HepG2 (cell line): ENCODE measurements at regions not wholly inside any gene's neighbourhood (a gene's known extent, or its start where the extent isn't known, plus 50 kb on each side); places are given as distances from the start of the nearest gene placed in this dataset.

ENCODE experiments used
- HNF4G ChIP-seq, 2 experiments: sonication (generic) in 1 of 2; formaldehyde crosslinking in 1 of 2; IDR thresholded peaks; 2 replicates each; pipeline versions ENCODE4 v1.4.0 to v1.6.1; 2011 to 2020; ENCODE audit warnings: borderline replicate concordance in 2 of 2, low read depth in 2 of 2, mild to moderate bottlenecking in 2 of 2, low read length in 1 of 2, missing genetic modification reagents in 1 of 2, moderate library complexity in 1 of 2
- KDM5B ChIP-seq: sonication (generic); formaldehyde crosslinking; IDR thresholded peaks from 2 replicates; pipeline ENCODE4 v1.4.0; 2020; ENCODE audit warnings: missing genetic modification reagents, mild to moderate bottlenecking, borderline replicate concordance
- MBD4 ChIP-seq: IDR thresholded peaks from 2 replicates; pipeline ENCODE4 v1.6.1; 2012; ENCODE audit warnings: low read length, inconsistent platforms, borderline replicate concordance
- MZF1 ChIP-seq: sonication (generic); formaldehyde crosslinking; IDR thresholded peaks from 2 replicates; pipeline ENCODE4 v1.8.1; 2023; ENCODE audit warnings: mild to moderate bottlenecking, missing genetic modification reagents, borderline replicate concordance
- NCOA5 ChIP-seq: sonication (generic); formaldehyde crosslinking; IDR thresholded peaks from 2 replicates; pipeline ENCODE4 v1.4.0; 2020; ENCODE audit warnings: missing genetic modification reagents
- ONECUT2 ChIP-seq: sonication (generic); formaldehyde crosslinking; IDR thresholded peaks from 2 replicates; pipeline ENCODE4 v1.4.0; 2020; ENCODE audit warnings: missing genetic modification reagents
- PTBP1 ChIP-seq: fragments of 200-400 bp; formaldehyde crosslinking; IDR thresholded peaks from 2 replicates; pipeline ENCODE4 v1.6.1; 2018; ENCODE audit warnings: low read length, low read depth; ENCODE audit not compliant: poor library complexity, severe bottlenecking
- RFX5 ChIP-seq: IDR thresholded peaks from 2 replicates; pipeline ENCODE4 v1.6.1; 2011; ENCODE audit warnings: low read depth, low read length, improper control_type of control experiment
- SPEN ChIP-seq: sonication (generic); formaldehyde crosslinking; IDR thresholded peaks from 2 replicates; pipeline ENCODE4 v1.5.1; 2020; ENCODE audit warnings: low read depth, mild to moderate bottlenecking, missing genetic modification reagents
- SYNCRIP ChIP-seq: fragments of 200-400 bp; formaldehyde crosslinking; IDR thresholded peaks from 2 replicates; pipeline ENCODE4 v1.6.1; 2018; ENCODE audit warnings: mild to moderate bottlenecking, low read depth, low read length; ENCODE audit not compliant: insufficient read depth
- TOE1 ChIP-seq: sonication (generic); formaldehyde crosslinking; IDR thresholded peaks from 2 replicates; pipeline ENCODE4 v1.4.0; 2020; ENCODE audit warnings: mild to moderate bottlenecking, missing genetic modification reagents
- ZBTB21 ChIP-seq: sonication (generic); formaldehyde crosslinking; IDR thresholded peaks from 2 replicates; pipeline ENCODE4 v1.4.0; 2020; ENCODE audit warnings: missing genetic modification reagents
- ZNF619 ChIP-seq: sonication (generic); formaldehyde crosslinking; IDR thresholded peaks from 2 replicates; pipeline ENCODE4 v1.4.0; 2020; ENCODE audit warnings: mild to moderate bottlenecking, missing genetic modification reagents
- ZNF772 ChIP-seq: sonication (generic); formaldehyde crosslinking; IDR thresholded peaks from 2 replicates; pipeline ENCODE4 v1.5.0; 2020; ENCODE audit warnings: mild to moderate bottlenecking, missing genetic modification reagents
- TF ChIP-seq, protein P1 (sequence below): sonication (generic); formaldehyde crosslinking; IDR thresholded peaks from one replicate; pipeline ENCODE4 v1.5.1; 2020; ENCODE audit warnings: mild to moderate bottlenecking, missing genetic modification reagents; ENCODE audit errors: not compliant biosample characterization
- TF ChIP-seq, protein P2 (sequence below): sonication (generic); formaldehyde crosslinking; IDR thresholded peaks from 2 replicates; pipeline ENCODE4 v1.4.0; 2020; ENCODE audit warnings: mild to moderate bottlenecking, missing genetic modification reagents
- TF ChIP-seq, protein P3 (sequence below): sonication (generic); formaldehyde crosslinking; IDR thresholded peaks from 2 replicates; pipeline ENCODE4 v1.5.0; 2020; ENCODE audit warnings: missing genetic modification reagents

DNA sequence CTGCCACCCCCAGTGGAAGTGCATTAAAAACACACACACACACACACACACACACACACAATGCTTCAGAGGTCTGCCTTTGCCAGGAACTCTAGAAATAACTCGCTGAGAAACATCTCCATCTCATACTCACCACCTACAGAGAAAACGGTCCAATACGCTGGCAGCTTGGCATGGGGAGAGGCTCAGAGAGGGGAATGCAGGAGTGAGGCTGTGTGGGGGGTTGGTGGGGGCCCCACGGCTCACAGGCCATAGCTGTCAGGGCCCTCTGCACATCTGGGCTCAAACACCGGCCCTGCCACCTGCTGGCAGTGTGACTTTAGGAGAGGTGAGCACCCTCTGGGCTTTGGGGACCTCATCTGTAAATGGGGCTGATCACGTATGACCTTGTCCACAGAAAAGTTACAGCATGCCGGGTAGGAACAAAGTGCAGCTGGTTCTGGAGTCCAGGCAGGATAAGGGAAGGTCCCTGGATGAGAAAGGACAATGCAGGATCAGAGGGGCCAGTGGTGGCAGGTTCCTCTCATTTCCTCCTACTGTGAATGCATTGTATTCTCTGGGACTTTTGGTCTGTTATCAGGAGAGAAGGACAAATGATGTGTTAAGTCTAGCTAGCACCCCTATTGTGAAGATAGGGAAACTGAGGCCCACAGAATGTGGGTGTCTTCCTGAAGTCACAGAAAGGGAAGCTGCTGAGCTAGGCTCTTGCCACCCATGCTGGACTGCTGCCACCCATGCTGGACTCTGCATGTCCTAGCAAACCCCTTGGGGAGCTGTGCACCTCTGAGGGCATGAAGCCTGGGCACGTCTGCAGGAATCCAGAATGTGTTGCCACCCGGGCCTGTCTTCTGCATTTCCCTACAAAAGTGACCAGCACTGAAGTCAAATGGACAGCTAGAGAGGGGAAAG is 404.6 kb downstream of the RPS24 start (continued):
- TF ChIP-seq, protein P1, sequence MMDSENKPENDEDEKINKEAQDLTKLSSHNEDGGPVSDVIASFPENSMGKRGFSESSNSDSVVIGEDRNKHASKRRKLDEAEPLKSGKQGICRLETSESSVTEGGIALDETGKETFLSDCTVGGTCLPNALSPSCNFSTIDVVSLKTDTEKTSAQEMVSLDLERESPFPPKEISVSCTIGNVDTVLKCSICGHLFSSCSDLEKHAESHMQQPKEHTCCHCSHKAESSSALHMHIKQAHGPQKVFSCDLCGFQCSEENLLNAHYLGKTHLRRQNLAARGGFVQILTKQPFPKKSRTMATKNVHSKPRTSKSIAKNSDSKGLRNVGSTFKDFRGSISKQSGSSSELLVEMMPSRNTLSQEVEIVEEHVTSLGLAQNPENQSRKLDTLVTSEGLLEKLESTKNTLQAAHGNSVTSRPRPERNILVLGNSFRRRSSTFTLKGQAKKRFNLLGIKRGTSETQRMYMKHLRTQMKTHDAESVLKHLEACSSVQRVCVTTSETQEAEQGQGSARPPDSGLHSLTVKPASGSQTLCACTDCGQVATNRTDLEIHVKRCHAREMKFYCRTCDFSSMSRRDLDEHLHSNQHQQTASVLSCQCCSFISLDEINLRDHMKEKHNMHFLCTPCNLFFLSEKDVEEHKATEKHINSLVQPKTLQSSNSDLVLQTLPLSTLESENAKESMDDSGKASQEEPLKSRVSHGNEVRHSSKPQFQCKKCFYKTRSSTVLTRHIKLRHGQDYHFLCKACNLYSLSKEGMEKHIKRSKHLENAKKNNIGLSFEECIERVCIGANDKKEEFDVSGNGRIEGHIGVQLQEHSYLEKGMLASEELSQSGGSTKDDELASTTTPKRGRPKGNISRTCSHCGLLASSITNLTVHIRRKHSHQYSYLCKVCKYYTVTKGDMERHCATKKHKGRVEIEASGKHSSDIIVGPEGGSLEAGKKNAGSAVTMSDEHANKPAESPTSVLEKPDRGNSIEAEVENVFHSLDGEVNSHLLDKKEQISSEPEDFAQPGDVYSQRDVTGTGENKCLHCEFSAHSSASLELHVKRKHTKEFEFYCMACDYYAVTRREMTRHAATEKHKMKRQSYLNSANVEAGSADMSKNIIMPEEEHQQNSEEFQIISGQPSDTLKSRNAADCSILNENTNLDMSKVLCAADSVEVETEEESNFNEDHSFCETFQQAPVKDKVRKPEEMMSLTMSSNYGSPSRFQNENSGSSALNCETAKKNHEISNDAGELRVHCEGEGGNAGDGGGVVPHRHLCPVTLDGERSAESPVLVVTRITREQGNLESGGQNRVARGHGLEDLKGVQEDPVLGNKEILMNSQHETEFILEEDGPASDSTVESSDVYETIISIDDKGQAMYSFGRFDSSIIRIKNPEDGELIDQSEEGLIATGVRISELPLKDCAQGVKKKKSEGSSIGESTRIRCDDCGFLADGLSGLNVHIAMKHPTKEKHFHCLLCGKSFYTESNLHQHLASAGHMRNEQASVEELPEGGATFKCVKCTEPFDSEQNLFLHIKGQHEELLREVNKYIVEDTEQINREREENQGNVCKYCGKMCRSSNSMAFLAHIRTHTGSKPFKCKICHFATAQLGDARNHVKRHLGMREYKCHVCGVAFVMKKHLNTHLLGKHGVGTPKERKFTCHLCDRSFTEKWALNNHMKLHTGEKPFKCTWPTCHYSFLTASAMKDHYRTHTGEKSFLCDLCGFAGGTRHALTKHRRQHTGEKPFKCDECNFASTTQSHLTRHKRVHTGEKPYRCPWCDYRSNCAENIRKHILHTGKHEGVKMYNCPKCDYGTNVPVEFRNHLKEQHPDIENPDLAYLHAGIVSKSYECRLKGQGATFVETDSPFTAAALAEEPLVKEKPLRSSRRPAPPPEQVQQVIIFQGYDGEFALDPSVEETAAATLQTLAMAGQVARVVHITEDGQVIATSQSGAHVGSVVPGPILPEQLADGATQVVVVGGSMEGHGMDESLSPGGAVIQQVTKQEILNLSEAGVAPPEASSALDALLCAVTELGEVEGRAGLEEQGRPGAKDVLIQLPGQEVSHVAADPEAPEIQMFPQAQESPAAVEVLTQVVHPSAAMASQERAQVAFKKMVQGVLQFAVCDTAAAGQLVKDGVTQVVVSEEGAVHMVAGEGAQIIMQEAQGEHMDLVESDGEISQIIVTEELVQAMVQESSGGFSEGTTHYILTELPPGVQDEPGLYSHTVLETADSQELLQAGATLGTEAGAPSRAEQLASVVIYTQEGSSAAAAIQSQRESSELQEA (CRISPR knock-in tag), result no peak
- TF ChIP-seq TOE1 (no peak), NCOA5 (no peak), MZF1 (CRISPR knock-in tag) (no peak), SYNCRIP (no peak), PTBP1 (no peak), ONECUT2 (CRISPR knock-in tag) (no peak), SPEN (peak; percentile 45; the same call in 1 of the 2 replicates), ZNF772 (CRISPR knock-in tag) (peak; percentile 70), HNF4G (IDR thresholded peaks at IDR 0.05; ENCODE audit: borderline replicate concordance, low read depth, low read length) (peak; percentile 68), HNF4G (CRISPR knock-in tag; IDR thresholded peaks at IDR 0.05; ENCODE audit: borderline replicate concordance, low read depth) (no peak; the same call in 1 of the 2 replicates), KDM5B (no peak; the same call in 1 of the 2 replicates), ZBTB21 (CRISPR knock-in tag) (0 out of 2 replicates have a peak, but pooled peaks have one; percentile 19), MBD4 (no peak), RFX5 (no peak), ZNF619 (no peak)
- TF ChIP-seq, protein P2, sequence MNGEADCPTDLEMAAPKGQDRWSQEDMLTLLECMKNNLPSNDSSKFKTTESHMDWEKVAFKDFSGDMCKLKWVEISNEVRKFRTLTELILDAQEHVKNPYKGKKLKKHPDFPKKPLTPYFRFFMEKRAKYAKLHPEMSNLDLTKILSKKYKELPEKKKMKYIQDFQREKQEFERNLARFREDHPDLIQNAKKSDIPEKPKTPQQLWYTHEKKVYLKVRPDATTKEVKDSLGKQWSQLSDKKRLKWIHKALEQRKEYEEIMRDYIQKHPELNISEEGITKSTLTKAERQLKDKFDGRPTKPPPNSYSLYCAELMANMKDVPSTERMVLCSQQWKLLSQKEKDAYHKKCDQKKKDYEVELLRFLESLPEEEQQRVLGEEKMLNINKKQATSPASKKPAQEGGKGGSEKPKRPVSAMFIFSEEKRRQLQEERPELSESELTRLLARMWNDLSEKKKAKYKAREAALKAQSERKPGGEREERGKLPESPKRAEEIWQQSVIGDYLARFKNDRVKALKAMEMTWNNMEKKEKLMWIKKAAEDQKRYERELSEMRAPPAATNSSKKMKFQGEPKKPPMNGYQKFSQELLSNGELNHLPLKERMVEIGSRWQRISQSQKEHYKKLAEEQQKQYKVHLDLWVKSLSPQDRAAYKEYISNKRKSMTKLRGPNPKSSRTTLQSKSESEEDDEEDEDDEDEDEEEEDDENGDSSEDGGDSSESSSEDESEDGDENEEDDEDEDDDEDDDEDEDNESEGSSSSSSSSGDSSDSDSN (CRISPR knock-in tag), result peak; percentile 57
- TF ChIP-seq, protein P3, sequence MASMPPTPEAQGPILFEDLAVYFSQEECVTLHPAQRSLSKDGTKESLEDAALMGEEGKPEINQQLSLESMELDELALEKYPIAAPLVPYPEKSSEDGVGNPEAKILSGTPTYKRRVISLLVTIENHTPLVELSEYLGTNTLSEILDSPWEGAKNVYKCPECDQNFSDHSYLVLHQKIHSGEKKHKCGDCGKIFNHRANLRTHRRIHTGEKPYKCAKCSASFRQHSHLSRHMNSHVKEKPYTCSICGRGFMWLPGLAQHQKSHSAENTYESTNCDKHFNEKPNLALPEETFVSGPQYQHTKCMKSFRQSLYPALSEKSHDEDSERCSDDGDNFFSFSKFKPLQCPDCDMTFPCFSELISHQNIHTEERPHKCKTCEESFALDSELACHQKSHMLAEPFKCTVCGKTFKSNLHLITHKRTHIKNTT (CRISPR knock-in tag), result no peak
